CD4-positive, alpha-beta T cell treated with Interferon gamma for 1 hour (primary cell): ENCODE measurements at regions not wholly inside any gene's neighbourhood (a gene's known extent, or its start where the extent isn't known, plus 50 kb on each side); places are given as distances from the start of the nearest gene placed in this dataset.

Experiments
- DNase-seq: peaks from one replicate; pipeline ENCODE4 v3.0.0-alpha.2; 2020

DNA sequence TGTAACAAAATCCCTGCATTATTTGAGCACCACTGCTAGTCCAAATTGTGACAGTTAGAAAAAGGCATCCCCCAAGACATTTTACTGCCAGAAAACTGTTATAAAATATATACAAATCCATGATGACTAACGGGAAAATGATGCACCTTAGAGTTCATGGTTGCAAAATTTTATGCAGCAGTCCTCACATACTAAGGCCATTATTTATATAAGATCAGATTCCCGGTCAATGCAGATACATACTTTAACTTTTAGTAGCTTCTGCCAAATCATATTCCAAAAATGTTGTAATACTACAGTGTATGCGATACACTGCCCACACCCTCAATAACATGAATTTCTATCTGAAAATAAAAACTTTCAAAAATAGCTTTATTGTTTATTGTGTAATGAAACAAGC, 239.9 kb upstream of the ZNF32 start:
- no peak for DNase-seq

- no peak for DNase-seq
Observed at GRCh38 chr10:43885842-43886241, 237.2 kb upstream of the ZNF32 start.

- DNase-seq, result no peak
Observed at GRCh38 chr10:43885252-43885651, 236.6 kb upstream of the ZNF32 start.

DNA sequence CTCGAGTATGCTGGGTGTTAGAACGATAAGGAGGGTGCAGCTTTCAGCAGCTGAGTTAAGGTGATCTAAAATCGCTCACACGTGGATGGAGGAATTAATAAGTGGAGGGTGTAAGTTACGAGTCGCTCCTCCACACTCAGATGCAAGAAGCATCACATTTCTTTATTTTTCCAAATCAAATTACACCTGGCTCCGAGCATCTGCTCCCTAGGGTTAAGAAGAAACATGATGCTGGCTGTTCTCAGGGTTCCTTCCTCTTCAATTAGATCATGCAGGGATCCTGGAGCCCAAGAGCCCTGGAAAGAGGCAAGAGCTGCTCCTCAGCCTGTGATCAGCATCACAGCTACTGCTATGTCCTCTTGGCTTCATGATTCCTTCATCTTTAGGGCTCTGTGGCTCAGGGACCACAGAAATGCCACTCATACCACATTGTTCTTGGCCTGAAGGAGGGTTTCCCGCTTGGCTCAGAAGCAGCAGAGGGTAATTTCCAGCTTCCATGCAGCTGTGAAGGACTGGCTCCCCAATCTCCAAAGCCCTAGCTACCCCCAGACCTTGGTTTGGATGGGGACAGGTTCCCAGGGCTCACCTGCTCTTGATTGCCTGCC, 235.9 kb upstream of the ZNF32 start:
- DNase-seq, result no peak

GRCh38 chr10:43882711-43883110, 234.0 kb upstream of the ZNF32 start:
- no peak for DNase-seq

DNA sequence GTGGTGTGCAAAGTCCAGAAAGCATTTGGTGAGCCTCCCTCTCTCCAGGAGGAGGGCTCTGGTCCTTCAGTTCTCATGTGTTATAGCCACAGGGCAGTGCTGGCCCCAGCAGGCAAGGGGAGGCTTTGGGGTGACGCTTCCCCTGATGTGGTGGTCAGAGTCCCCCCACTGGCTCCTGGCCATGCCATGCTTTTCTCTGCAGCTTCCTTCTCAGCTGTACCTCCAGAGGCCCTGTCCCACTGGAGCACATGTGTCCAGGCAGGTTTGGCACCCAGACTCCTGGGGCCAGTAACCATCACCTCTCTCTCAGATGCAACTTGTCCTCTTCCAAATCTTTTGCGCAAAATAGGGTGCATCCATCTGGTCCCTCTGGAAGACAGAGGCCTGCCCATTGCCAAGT, 233.0 kb upstream of the ZNF32 start:
- no peak for DNase-seq

GRCh38 chr10:43880160-43880559, 231.5 kb upstream of the ZNF32 start:
- no peak for DNase-seq

- DNase-seq, result no peak
Observed at GRCh38 chr10:43879742-43880141, 231.1 kb upstream of the ZNF32 start.

- no peak for DNase-seq
Observed at GRCh38 chr10:43879162-43879561, 230.5 kb upstream of the ZNF32 start.

DNA sequence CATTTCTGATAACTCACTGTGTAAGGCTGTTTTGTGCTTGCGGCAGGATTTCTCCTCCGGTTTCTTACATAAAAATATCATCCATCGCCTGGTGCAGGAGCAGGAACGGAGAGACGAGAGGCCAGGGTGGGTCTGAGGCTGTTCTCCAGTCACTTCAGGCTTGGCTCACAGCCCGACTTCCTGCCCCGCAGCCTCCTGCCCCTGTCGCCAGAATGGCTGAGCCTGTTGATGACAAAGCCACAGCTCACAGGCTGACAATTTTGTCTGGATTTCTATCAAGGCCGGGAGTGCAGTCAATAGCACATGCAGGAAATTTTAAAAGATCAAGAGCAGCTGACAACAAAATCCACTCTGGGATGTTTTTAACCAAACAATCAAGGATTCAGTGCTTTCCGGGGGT, 229.7 kb upstream of the ZNF32 start:
- no peak for DNase-seq

GRCh38 chr10:43876976-43877375, 228.3 kb upstream of the ZNF32 start:
- DNase-seq, result no peak

- DNase-seq, result no peak
Observed at GRCh38 chr10:43874984-43875383, 226.3 kb upstream of the ZNF32 start.

DNA sequence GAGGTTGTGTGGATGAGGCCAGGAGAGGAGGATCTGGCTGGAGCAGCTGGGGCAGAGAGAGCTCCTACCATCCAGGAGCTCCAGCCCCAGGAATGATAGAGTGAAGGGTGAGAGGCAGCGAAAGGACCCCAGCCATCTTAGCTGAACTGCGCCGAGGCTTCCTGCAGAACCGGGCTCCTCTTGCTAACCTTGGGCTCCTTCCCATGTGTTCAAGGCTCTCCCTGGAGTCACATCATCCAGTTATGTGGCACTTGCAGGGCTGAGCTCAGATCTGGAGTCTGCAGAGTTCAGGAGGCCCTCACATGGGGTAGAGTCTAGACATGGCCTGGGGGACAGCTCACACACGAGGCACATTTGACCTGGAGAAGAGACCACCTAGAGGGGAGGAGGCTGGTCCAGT, 225.0 kb upstream of the ZNF32 start:
- DNase-seq, result no peak

DNA sequence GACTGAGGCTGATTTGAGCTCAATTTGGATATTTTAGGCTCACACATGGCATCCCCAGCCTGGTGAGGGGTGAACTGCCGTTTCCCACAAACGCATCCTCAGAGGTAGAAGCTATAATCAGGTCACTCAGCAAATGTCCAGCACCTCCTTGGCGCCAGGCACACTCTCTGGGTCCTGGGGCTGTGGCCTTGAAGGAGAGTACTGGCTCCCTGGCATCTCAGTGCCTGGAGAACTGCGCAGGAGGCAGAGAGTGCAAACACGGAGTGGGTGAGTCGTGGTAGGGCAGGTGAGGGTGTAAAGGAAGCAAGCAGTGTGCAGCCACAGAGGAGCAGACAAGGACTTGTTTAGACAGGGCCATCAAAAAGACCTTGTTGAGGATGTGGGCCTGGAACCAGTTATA, 224.0 kb upstream of the ZNF32 start:
- no peak for DNase-seq

DNA sequence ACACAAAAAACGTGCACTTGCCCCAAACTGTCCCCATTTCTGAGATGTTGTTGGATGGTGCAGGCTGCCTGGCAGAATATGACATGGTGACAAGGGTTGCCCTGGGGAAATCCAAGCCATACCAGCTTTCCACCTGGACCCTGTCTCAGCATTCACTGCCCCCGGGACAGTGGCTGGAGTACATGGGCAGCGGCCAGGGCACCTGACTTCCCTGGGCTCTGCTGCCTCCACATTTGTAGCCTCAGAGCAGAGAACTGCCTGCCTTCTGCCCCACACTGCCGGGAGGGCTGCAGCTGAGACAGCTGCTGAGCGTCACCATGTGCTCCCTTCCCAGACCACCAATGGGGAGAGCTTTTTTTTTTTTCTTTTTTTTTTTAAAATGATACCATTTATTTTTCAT, 222.9 kb upstream of the ZNF32 start:
- DNase-seq, result no peak

- no peak for DNase-seq
Observed at GRCh38 chr10:43870968-43871439, 222.3 kb upstream of the ZNF32 start.

GRCh38 chr10:43869669-43870322, 221.1 kb upstream of the ZNF32 start:
- DNase-seq, result no peak

GRCh38 chr10:43868952-43869351, 220.3 kb upstream of the ZNF32 start:
- no peak for DNase-seq

DNA sequence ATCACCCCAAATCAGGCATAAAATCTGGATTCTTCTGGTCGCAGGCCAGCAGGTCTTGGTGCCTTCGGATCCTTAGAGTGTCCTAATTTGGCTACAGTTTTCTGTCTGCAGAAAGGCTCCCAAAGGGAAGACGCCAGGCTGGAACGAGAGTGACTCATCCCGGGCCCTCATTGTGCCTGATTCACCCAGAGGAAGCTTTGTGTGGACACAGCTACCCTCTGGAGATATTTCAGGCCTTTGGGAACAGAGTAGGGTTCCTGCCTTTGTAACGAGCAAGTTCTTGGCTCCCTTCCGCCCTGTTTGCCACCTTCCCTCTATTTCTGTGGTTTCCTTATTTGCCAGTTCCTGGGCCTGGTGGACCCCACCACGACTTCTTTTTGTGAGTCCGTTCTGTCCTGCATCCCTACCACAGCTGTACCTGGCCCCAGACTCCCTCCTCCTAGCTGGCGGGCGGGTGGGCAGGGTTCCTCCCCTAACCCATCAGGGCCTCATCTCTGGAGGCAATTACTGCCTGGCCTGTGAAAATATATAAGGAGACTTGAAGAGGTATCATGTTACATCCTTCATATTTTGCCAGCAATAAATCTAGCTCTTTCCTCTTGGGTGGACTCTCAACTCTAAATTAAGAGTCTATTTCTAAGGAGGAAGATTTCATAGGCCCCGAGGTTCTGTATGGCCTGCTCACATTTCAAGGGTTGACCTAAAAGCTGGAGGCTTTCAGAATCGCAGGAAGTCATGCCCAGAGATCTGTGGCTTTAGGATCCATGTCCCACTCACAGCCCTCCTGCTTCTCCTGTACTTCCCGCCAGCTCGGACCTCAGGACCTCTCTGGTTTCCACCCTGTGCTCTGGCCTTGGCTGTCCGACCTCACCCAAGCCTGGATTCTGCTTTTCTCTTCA, 219.2 kb upstream of the ZNF32 start:
- DNase-seq, result no peak

DNA sequence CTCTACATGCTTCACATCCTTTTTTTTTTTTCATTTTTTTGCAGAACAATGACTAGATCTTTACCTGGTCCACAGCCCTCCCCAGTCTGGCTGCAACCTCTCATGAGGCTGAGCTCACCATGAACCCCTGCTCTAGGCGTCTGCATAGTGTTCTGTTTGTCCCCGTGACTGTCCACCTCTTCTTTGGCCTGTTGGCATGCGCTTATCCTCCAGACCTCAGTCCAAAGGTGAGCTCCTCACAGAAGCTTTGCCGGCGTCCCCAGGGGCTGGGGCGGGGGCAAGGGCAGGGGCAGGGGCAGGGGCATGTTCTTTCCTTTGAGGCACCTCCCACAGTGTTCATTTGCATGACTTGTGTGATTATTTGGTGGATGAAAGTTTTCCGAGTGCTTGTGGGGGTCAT, 218.4 kb upstream of the ZNF32 start:
- no peak for DNase-seq

DNA sequence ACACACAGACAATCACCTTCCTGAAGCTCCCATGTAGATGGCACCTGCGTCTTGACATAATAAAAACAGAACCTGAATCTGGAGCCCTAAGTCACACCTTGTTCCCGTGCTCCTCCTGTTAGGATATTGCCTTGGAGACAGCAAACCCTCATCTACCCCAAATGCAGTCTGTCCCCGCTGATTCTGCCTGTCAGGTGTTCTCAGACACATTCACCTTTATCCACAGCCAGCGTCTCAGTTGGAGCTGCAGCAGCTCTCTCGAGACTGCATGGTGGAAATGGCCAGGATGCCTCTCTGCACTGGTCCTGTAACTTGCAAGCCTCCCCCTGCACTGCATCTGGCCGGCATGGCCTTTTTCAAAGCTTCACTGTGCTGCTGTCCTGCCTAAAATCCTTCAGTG, 218.0 kb upstream of the ZNF32 start:
- DNase-seq, result no peak

GRCh38 chr10:43865265-43866135, 216.8 kb upstream of the ZNF32 start:
- DNase-seq, result no peak

DNA sequence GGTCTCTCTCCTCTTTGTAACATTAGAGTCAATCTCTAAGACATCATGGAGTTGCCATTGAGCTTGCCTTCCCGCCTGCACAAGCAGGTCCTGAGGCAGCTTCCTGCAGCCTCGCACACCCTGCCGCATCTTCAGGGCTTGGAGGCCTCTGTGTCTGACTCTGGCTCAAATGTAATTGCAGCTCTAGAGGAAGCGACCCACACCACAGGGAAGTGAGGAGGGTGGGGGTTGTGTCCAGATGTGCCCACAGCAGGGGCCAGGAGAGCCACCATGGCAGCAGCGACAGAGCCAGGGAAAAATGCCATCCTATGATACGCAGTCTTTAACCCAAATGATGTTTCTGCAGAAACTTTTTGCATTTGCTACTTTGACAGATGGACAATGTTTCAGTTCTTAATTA, 216.0 kb upstream of the ZNF32 start:
- no peak for DNase-seq
